ENCODE measurements at regions not wholly inside any gene's neighbourhood (a gene's known extent, or its start where the extent isn't known, plus 50 kb on each side); places are given as distances from the start of the nearest gene placed in this dataset.

DNA sequence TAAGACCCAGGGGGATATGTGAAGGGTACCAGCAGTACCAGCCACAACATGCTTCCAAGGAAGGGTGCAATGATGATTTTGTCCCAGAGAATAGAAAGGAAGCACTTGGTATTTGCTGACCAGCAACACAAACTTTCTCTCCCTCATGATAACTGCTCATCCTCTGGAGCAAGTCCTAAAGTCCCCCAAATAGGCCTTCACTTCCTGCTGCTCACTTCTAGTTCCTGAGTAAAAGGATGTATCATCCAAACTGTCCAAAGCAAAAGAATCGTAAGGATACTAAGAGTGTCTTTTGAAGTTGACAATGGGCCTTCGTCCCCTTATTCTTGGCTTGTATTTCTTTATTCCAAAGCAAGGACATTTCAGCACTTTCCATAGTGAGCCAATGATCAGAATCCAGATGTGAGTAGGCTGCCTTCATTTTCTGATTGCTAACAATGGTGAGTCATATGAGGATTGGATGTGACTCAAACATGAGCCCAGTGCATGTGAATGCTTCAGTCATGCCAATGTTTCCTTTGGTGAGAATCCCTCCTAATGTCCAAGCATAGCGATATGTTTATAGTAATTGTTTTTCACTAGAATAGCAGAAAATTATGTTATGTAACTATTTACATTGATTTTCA, 243.4 kb upstream of the POU2AF2 start:
- TF ChIP-seq, protein P1, sequence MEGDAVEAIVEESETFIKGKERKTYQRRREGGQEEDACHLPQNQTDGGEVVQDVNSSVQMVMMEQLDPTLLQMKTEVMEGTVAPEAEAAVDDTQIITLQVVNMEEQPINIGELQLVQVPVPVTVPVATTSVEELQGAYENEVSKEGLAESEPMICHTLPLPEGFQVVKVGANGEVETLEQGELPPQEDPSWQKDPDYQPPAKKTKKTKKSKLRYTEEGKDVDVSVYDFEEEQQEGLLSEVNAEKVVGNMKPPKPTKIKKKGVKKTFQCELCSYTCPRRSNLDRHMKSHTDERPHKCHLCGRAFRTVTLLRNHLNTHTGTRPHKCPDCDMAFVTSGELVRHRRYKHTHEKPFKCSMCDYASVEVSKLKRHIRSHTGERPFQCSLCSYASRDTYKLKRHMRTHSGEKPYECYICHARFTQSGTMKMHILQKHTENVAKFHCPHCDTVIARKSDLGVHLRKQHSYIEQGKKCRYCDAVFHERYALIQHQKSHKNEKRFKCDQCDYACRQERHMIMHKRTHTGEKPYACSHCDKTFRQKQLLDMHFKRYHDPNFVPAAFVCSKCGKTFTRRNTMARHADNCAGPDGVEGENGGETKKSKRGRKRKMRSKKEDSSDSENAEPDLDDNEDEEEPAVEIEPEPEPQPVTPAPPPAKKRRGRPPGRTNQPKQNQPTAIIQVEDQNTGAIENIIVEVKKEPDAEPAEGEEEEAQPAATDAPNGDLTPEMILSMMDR (IDR thresholded peaks at IDR 0.05) = no peak
- TF ChIP-seq POLR2A (IDR thresholded peaks at IDR 0.05) = no peak
- H3K4me1 ChIP-seq = no peaks in the 10 kb centered on the region
- H3K27ac ChIP-seq = no peak overlapping the region
- no peak for DNase-seq
- intact Hi-C loops (cut with DNase I; ENCODE audit: low total_unique reads) = no loop called here
- H3K9me3 ChIP-seq = no peaks in the 10 kb centered on the region
- no peak overlapping the region for H3K4me3 ChIP-seq
- no peaks in the 10 kb centered on the region for H3K36me3 ChIP-seq
- H3K27me3 ChIP-seq = no peaks in the 10 kb centered on the region

- Histone ChIP-seq H3K27ac (no peak overlapping the region), H3K4me3 (no peak overlapping the region), H3K27me3 (no peaks in the 10 kb centered on the region), H3K9me3 (no peaks in the 10 kb centered on the region), H3K4me1 (no peaks in the 10 kb centered on the region), H3K36me3 (no peaks in the 10 kb centered on the region)
- TF ChIP-seq, protein P1 (IDR thresholded peaks at IDR 0.05) = no peak
- TF ChIP-seq POLR2A (IDR thresholded peaks at IDR 0.05) = no peak
- DNase-seq = no peak
- intact Hi-C loops (cut with DNase I; ENCODE audit: low total_unique reads) = no loop called here
Observed at GRCh38 chr11:111001081-111001430, 244.5 kb upstream of the POU2AF2 start.

DNA sequence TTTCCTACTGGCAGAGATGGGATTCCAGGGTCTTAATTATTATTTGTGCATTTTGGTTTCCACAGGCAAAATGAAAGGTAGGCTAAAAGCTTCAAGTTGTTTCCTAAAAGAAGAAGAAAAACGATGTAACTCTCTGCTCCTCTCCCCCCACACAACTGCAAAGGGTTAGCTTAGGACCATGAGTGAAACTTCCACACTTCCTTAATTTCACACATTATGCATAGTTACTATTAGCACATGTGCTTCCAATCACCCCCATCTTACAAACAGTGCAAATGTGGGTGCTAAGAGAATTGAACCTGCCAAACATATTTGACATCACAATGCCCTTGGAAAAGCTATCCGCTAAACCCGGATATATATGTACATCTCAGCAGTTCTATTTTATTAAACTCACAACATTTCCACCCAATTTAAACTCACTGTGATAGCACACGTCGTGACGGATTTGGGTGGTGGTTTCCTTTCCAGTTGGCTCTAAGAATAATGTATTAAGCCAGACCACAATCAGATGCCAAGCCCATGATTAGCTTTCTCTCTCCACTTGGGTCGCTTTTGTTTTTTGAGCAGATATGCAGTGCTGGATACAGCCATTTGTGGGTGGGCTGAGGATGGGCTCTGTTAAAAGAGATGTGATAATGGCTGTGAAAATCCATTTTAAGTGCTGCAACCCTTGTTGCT, 245.0 kb upstream of the POU2AF2 start:
- Histone ChIP-seq H3K4me1 (no peaks in the 10 kb centered on the region), H3K27ac (no peak overlapping the region), H3K27me3 (no peaks in the 10 kb centered on the region), H3K9me3 (no peaks in the 10 kb centered on the region), H3K36me3 (no peaks in the 10 kb centered on the region), H3K4me3 (no peak overlapping the region)
- no peak for DNase-seq
- no peak for TF ChIP-seq POLR2A (IDR thresholded peaks at IDR 0.05)
- TF ChIP-seq, protein P1 (IDR thresholded peaks at IDR 0.05) = no peak
- intact Hi-C loops (cut with DNase I; ENCODE audit: low total_unique reads) = no loop called here

DNA sequence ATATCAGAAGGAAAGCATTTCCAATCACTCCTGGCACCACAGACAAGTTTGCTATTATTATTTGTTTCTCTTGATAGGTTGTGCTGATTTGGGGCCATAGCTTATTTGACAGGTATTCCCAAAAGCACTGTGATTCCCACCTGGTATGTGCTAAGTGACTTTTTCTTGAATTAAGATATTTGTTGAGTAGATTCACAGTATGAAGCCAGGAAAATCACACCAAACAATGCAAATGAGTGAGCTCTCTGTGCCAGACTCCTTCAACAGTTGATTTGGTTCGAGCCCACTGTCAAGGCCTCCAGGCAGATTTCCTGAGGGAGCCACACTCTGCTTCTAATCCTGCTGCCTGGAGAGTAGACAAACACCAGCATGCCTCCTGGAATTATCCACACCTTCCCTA, 253.0 kb upstream of the POU2AF2 start:
- intact Hi-C loops (cut with DNase I; ENCODE audit: low total_unique reads) = no loop called here
- Histone ChIP-seq H3K27ac (no peak overlapping the region), H3K27me3 (no peaks in the 10 kb centered on the region)

GRCh38 chr11:110991661-110992355, 253.7 kb upstream of the POU2AF2 start:
- DNase-seq = peak; percentile 38 to 49
- no peak overlapping the region for H3K27ac ChIP-seq
- no peaks in the 10 kb centered on the region for H3K4me1 ChIP-seq
- H3K36me3 ChIP-seq = no peaks in the 10 kb centered on the region
- H3K4me3 ChIP-seq = no peak overlapping the region
- intact Hi-C loops (cut with DNase I; ENCODE audit: low total_unique reads) = no loop called here
- H3K27me3 ChIP-seq = no peaks in the 10 kb centered on the region
- TF ChIP-seq, protein P1 (IDR thresholded peaks at IDR 0.05) = no peak
- TF ChIP-seq POLR2A (IDR thresholded peaks at IDR 0.05) = no peak
- no peaks in the 10 kb centered on the region for H3K9me3 ChIP-seq

More for the DNA sequence above, 253.0 kb upstream of the POU2AF2 start:
- Histone ChIP-seq H3K36me3 (no peaks in the 10 kb centered on the region), H3K9me3 (no peaks in the 10 kb centered on the region), H3K4me3 (no peak overlapping the region), H3K4me1 (no peaks in the 10 kb centered on the region)
- DNase-seq = no peak
- TF ChIP-seq POLR2A (IDR thresholded peaks at IDR 0.05) = no peak

All from uterus (tissue), 3 donors.